ENCODE measurements at regions not wholly inside any gene's neighbourhood (a gene's known extent, or its start where the extent isn't known, plus 50 kb on each side); places are given as distances from the start of the nearest gene placed in this dataset.

GRCh38 chr20:11205769-11206362 lies 532.1 kb upstream of the JAG1 start:
- TF ChIP-seq CTCF (conservative IDR thresholded peaks at IDR 0.05; ENCODE audit: low read length), result no peak
- TF ChIP-seq EZH2phosphoT487 (IDR thresholded peaks at IDR 0.05; ENCODE audit: borderline replicate concordance), result no peak
